ENCODE measurements at regions not wholly inside any gene's neighbourhood (a gene's known extent, or its start where the extent isn't known, plus 50 kb on each side); places are given as distances from the start of the nearest gene placed in this dataset.
A peak's percentile ranks its signal among the peaks of the same experiment; 100 is the strongest.

GRCh38 chr6:84280030-84280429, 52.6 kb upstream of the CEP162 start:
- TF ChIP-seq CTCF (IDR thresholded peaks at IDR 0.05; ENCODE audit: insufficient read depth, low read depth, low read length, missing control alignments): no peak

GRCh38 chr6:84278321-84278998, 51.0 kb upstream of the CEP162 start:
- DNase-seq (ENCODE audit: low read depth): peak; percentile 1
- TF ChIP-seq CTCF (IDR thresholded peaks at IDR 0.05; ENCODE audit: insufficient read depth, low read depth, low read length, missing control alignments): no peak

More at GRCh38 chr6:84280030-84280429, 52.6 kb upstream of the CEP162 start:
- peak; percentile 69 for DNase-seq (ENCODE audit: low read depth)
- H3K4me3 ChIP-seq (ENCODE audit: low read length): no peak overlapping the region

More at GRCh38 chr6:84278321-84278998, 51.0 kb upstream of the CEP162 start:
- H3K4me3 ChIP-seq (ENCODE audit: low read length): no peak overlapping the region
